ENCODE measurements at regions not wholly inside any gene's neighbourhood (a gene's known extent, or its start where the extent isn't known, plus 50 kb on each side); places are given as distances from the start of the nearest gene placed in this dataset.

- DNase-seq: no peak
Measured at GRCh38 chr14:62303437-62303836, 541.2 kb downstream of the SNAPC1 start.

- no peak for DNase-seq
Measured at GRCh38 chr14:62304257-62304656, 542.0 kb downstream of the SNAPC1 start.

- DNase-seq: no peak
Measured at GRCh38 chr14:62307844-62308243, 545.6 kb downstream of the SNAPC1 start.

- DNase-seq: no peak
Measured at GRCh38 chr14:62308316-62308715, 546.1 kb downstream of the SNAPC1 start.

GRCh38 chr14:62308891-62309290, 546.7 kb downstream of the SNAPC1 start:
- no peak for DNase-seq

- no peak for DNase-seq
Measured at GRCh38 chr14:62313212-62313611, 551.0 kb downstream of the SNAPC1 start.

- DNase-seq: no peak
Measured at GRCh38 chr14:62314221-62314620, 552.0 kb downstream of the SNAPC1 start.

- DNase-seq: no peak
Measured at GRCh38 chr14:62314871-62315270, 552.7 kb downstream of the SNAPC1 start.

GRCh38 chr14:62315631-62316030, 553.4 kb downstream of the SNAPC1 start:
- no peak for DNase-seq

GRCh38 chr14:62322216-62322615, 560.0 kb downstream of the SNAPC1 start:
- DNase-seq: no peak

- DNase-seq: peak; percentile 1
Measured at GRCh38 chr14:62329427-62329826, 567.2 kb downstream of the SNAPC1 start.

GRCh38 chr14:62347562-62348011, 585.4 kb downstream of the SNAPC1 start:
- no peak for DNase-seq

- no peak for DNase-seq
Measured at GRCh38 chr14:62357362-62357761, 595.1 kb downstream of the SNAPC1 start.

- DNase-seq: no peak
Measured at GRCh38 chr14:62364161-62364560, 601.9 kb downstream of the SNAPC1 start.

- DNase-seq: no peak
Measured at GRCh38 chr14:62364800-62365280, 602.6 kb downstream of the SNAPC1 start.

GRCh38 chr14:62369919-62370560, 607.8 kb downstream of the SNAPC1 start:
- DNase-seq: no peak

- no peak for DNase-seq
Measured at GRCh38 chr14:62373944-62374343, 611.7 kb downstream of the SNAPC1 start.

- DNase-seq: no peak
Measured at GRCh38 chr14:62378057-62378456, 615.8 kb downstream of the SNAPC1 start.

GRCh38 chr14:62381311-62382070, 619.3 kb downstream of the SNAPC1 start:
- no peak for DNase-seq

GRCh38 chr14:62409169-62409568, 636.1 kb downstream of the KCNH5 start:
- no peak for DNase-seq

- DNase-seq: peak; percentile 70
Measured at GRCh38 chr14:62409626-62410300, 635.5 kb downstream of the KCNH5 start.

GRCh38 chr14:62420847-62421246, 624.4 kb downstream of the KCNH5 start:
- no peak for DNase-seq

GRCh38 chr14:62428429-62429203, 616.6 kb downstream of the KCNH5 start:
- peak; percentile 44 for DNase-seq

Data from fibroblast of skin of scalp (primary cell).